Testis (tissue), 2 donors: ENCODE measurements at regions not wholly inside any gene's neighbourhood (a gene's known extent, or its start where the extent isn't known, plus 50 kb on each side); places are given as distances from the start of the nearest gene placed in this dataset.

ENCODE experiments used
- POLR2A ChIP-seq: fragments of 450-650 bp; IDR thresholded peaks from one replicate; pipeline ENCODE4 v1.6.1; 2017; ENCODE audit warnings: antibody characterized with exemption, mild to moderate bottlenecking, moderate library complexity
- TF ChIP-seq, protein P1 (sequence below), 3 experiments: fragments of 450-650 bp in 2 of 3; fragments of 200-600 bp in 1 of 3; sonication (generic) in 1 of 3; IDR thresholded peaks; one replicate each; pipeline ENCODE4 v1.5.1; 2016 to 2019; ENCODE audit warnings: antibody characterized with exemption in 3 of 3, mild to moderate bottlenecking in 2 of 3, moderate library complexity in 1 of 3

DNA sequence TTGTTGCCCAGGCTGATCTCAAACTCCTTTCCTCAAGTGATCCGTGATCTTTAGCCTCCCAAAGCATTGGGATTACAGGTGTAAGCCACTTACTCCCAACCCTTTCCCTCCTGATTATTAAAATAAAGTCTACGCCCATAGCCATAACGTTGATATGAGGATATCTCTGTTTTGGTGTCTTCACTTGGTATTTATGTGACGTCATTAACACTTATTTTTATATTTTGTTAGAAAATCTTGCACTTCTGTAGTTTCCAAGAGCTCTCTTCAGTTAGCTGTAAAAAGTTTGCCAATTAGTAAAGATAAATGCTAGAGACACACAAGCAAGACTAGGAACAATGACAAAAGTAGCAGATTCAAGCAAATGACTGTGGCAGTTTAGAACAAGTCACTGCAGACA, 115.6 kb upstream of the HSF2 start:
- TF ChIP-seq, protein P1, sequence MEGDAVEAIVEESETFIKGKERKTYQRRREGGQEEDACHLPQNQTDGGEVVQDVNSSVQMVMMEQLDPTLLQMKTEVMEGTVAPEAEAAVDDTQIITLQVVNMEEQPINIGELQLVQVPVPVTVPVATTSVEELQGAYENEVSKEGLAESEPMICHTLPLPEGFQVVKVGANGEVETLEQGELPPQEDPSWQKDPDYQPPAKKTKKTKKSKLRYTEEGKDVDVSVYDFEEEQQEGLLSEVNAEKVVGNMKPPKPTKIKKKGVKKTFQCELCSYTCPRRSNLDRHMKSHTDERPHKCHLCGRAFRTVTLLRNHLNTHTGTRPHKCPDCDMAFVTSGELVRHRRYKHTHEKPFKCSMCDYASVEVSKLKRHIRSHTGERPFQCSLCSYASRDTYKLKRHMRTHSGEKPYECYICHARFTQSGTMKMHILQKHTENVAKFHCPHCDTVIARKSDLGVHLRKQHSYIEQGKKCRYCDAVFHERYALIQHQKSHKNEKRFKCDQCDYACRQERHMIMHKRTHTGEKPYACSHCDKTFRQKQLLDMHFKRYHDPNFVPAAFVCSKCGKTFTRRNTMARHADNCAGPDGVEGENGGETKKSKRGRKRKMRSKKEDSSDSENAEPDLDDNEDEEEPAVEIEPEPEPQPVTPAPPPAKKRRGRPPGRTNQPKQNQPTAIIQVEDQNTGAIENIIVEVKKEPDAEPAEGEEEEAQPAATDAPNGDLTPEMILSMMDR (IDR thresholded peaks at IDR 0.05) = no peak
- TF ChIP-seq POLR2A = no peak
